ENCODE measurements at regions not wholly inside any gene's neighbourhood (a gene's known extent, or its start where the extent isn't known, plus 50 kb on each side); places are given as distances from the start of the nearest gene placed in this dataset.
"Not testable (repeated sequence)": the region's sequence is repeated elsewhere in the genome, so short reads cannot be mapped to it uniquely, and the experiment has no call there.

DNA sequence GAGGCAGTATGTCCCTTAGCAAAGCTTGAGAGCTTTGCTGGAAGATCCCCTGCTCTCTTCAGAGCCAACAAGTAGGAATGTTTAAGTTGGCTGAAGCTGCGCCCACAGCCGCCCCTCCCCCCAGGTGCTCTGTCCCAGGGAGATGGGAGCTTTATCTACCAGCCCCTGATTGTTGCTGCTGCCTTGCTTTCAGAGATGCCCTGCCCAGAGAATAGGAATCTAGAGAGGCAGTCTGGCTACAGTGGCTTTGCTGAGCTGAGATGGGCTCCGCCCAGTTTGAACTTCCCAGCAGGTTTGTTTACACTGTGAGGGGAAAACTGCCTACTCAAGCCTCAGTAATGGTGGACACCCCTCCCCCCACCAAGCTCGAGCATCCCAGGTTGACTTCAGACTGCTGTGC, 423.6 kb downstream of the KCTD16 start:
- BruUV-seq (replicated peaks); H2AFZ ChIP-seq (ENCODE audit: low read depth, low read length); H3K9me3 ChIP-seq (replicated peaks; ENCODE audit: control insufficient read depth, insufficient read depth, low read depth, low read length); H3K4me2 ChIP-seq (ENCODE audit: insufficient read depth, low read length); intact Hi-C loops (cut with micrococcal nuclease); DNase-seq (ENCODE audit: extremely low read depth in 1 of 4, low spot score in 3 of 4); H3K27ac ChIP-seq (ENCODE audit: extremely low read depth, low read depth, low read length); H3K27me3 ChIP-seq (ENCODE audit: control insufficient read depth in 2 of 2, insufficient read depth in 2 of 2, low read length in 2 of 2); H3K36me3 ChIP-seq (ENCODE audit: control insufficient read depth, insufficient read depth, low read length); H3K79me2 ChIP-seq (ENCODE audit: control insufficient read depth, insufficient read depth, low read length); H3K4me1 ChIP-seq (replicated peaks in 1 of 2; ENCODE audit: control insufficient read depth in 2 of 2, insufficient read depth in 2 of 2, low read length in 2 of 2); H3K4me3 ChIP-seq; H4K20me1 ChIP-seq (replicated peaks; ENCODE audit: control insufficient read depth, insufficient read depth, low read length); CTCF ChIA-PET (ENCODE audit: low intra/inter-chr PET ratio); FAIRE-seq; in situ Hi-C loops (cut with MboI); ATAC-seq; H3K9me1 ChIP-seq (ENCODE audit: control insufficient read depth, insufficient read depth, low read length); H3K9ac ChIP-seq (ENCODE audit: insufficient read depth in 1 of 2, low read depth in 2 of 2, low read length in 2 of 2); POLR2A ChIA-PET: not testable (repeated sequence)
- WGBS (ENCODE audit: insufficient coverage, low coverage, missing lambda C conversion rate), result 0% methylated on average over 2 of the region's 4 CpGs

- no peak overlapping the region for H2AFZ ChIP-seq (ENCODE audit: low read depth, low read length)
- no peak for TF ChIP-seq KDM4B (IDR thresholded peaks at IDR 0.05; ENCODE audit: borderline replicate concordance in 2 of 2, low read depth in 1 of 2)
- no peak for TF ChIP-seq POLR2AphosphoS2 (IDR thresholded peaks at IDR 0.05; ENCODE audit: low read length)
- no peak for TF ChIP-seq ARID2 (IDR thresholded peaks at IDR 0.05)
- no peak for TF ChIP-seq ZNF311 (CRISPR knock-in tag; IDR thresholded peaks at IDR 0.05)
- no peak for TF ChIP-seq ZNF121 (CRISPR knock-in tag; conservative IDR thresholded peaks at IDR 0.05)
- TF ChIP-seq ZFP30 (CRISPR knock-in tag; IDR thresholded peaks at IDR 0.05; ENCODE audit: borderline replicate concordance), result no peak
- no peak for TF ChIP-seq BDP1 (IDR thresholded peaks at IDR 0.05; ENCODE audit: insufficient read depth, insufficient read length)
- TF ChIP-seq POLR2H (tag; IDR thresholded peaks at IDR 0.05; ENCODE audit: low read depth), result no peak
- no peak for TF ChIP-seq NFIC (IDR thresholded peaks at IDR 0.05)
- no peak for TF ChIP-seq CBX8 (IDR thresholded peaks at IDR 0.05; ENCODE audit: borderline replicate concordance, extremely low read depth, low read depth, low read length, poor library complexity, severe bottlenecking)
- H3K4me2 ChIP-seq (ENCODE audit: insufficient read depth, low read length), result no peak overlapping the region
- ChIA-PET CTCF (ENCODE audit: low intra/inter-chr PET ratio) (interaction anchor here (0.6 kb wide), 1 partner anchor 9 kb away, joined by 3 read pairs; no protein-coding TSS in a partner anchor), POLR2A (no interaction called here)
- ATAC-seq (no peak), DNase-seq (ENCODE audit: extremely low read depth in 1 of 4, low spot score in 3 of 4) (no peak), FAIRE-seq (no peak)
- no peaks in the 10 kb centered on the region for H3K9me3 ChIP-seq (replicated peaks; ENCODE audit: control insufficient read depth, insufficient read depth, low read depth, low read length)
- BruUV-seq (replicated peaks), result no TSS peak
- H3K4me3 ChIP-seq, result no peak overlapping the region
- no peak overlapping the region for H3K27ac ChIP-seq (ENCODE audit: extremely low read depth, low read depth, low read length)
- H3K4me1 ChIP-seq (replicated peaks in 1 of 2; ENCODE audit: control insufficient read depth in 2 of 2, insufficient read depth in 2 of 2, low read length in 2 of 2), result no peaks in the 10 kb centered on the region
- H3K27me3 ChIP-seq (ENCODE audit: control insufficient read depth in 2 of 2, insufficient read depth in 2 of 2, low read length in 2 of 2), result no peaks in the 10 kb centered on the region
- 0% methylated on average over 4 of the region's 5 CpGs for WGBS (ENCODE audit: insufficient coverage, low coverage, missing lambda C conversion rate)
- H3K9me1 ChIP-seq (ENCODE audit: control insufficient read depth, insufficient read depth, low read length), result no peaks in the 10 kb centered on the region
- intact Hi-C loops (cut with micrococcal nuclease), result no loop called here
- H3K9ac ChIP-seq (ENCODE audit: insufficient read depth in 1 of 2, low read depth in 2 of 2, low read length in 2 of 2), result no peak overlapping the region
- no peaks in the 10 kb centered on the region for H3K79me2 ChIP-seq (ENCODE audit: control insufficient read depth, insufficient read depth, low read length)
- in situ Hi-C loops (cut with MboI), result no loop called here
- H3K36me3 ChIP-seq (ENCODE audit: control insufficient read depth, insufficient read depth, low read length), result no peaks in the 10 kb centered on the region
- no peaks in the 10 kb centered on the region for H4K20me1 ChIP-seq (replicated peaks; ENCODE audit: control insufficient read depth, insufficient read depth, low read length)
These were observed 415.0 kb downstream of the KCTD16 start for GRCh38 chr5:144585681-144586080.

All from K562 (cell line).